GM23338 (cell line): ENCODE measurements at regions not wholly inside any gene's neighbourhood (a gene's known extent, or its start where the extent isn't known, plus 50 kb on each side); places are given as distances from the start of the nearest gene placed in this dataset.

ENCODE experiments used
- ATAC-seq: fragments of 200-7000 bp; cut with Tn5 transposase; 3 replicates; pipeline ENCODE4 v1.9.1; 2020
- DNase-seq: peaks from one replicate; pipeline ENCODE4 v3.0.0-alpha.2; 2015; ENCODE audit warnings: low spot score
- H2AFZ ChIP-seq: fragments of 200-600 bp; sonication (generic); 2 replicates; pipeline ENCODE4 v1.8.0; 2016; ENCODE audit warnings: antibody characterized with exemption, mild to moderate bottlenecking, moderate library complexity
- H3F3A ChIP-seq: fragments of 200-600 bp; sonication (generic); replicated peaks from 2 replicates; pipeline ENCODE4 v1.8.0; 2017; ENCODE audit warnings: antibody characterized with exemption, mixed run types, low read depth
- H3K27ac ChIP-seq: fragments of 200-600 bp; sonication (generic); 2 replicates; pipeline ENCODE4 v1.6.1; 2016; ENCODE audit warnings: low read depth
- H3K27me3 ChIP-seq: fragments of 200-600 bp; sonication (generic); 2 replicates; pipeline ENCODE4 v1.8.0; 2016; ENCODE audit warnings: mild to moderate bottlenecking, mixed run types, moderate library complexity; ENCODE audit not compliant: insufficient read depth
- H3K36me3 ChIP-seq: fragments of 200-600 bp; sonication (generic); 2 replicates; pipeline ENCODE4 v1.8.0; 2016; ENCODE audit warnings: mild to moderate bottlenecking; ENCODE audit not compliant: insufficient read depth
- H3K4me1 ChIP-seq: fragments of 200-600 bp; sonication (generic); 2 replicates; pipeline ENCODE4 v1.8.0; 2016; ENCODE audit warnings: mild to moderate bottlenecking, moderate library complexity; ENCODE audit not compliant: insufficient read depth
- H3K4me2 ChIP-seq: fragments of 200-600 bp; sonication (generic); 2 replicates; pipeline ENCODE4 v1.7.1; 2017; ENCODE audit warnings: mixed run types
- H3K4me3 ChIP-seq: fragments of 200-600 bp; sonication (generic); 2 replicates; pipeline ENCODE4 v1.6.1; 2016; ENCODE audit warnings: mixed run types
- H3K79me2 ChIP-seq: fragments of 200-600 bp; sonication (generic); replicated peaks from 2 replicates; pipeline ENCODE4 v1.8.0; 2017; ENCODE audit warnings: mild to moderate bottlenecking; ENCODE audit not compliant: insufficient read depth
- H3K9me2 ChIP-seq: fragments of 200-600 bp; sonication (generic); 2 replicates; pipeline ENCODE4 v1.8.0; 2017; ENCODE audit not compliant: insufficient read depth
- H4K20me1 ChIP-seq: fragments of 200-600 bp; sonication (generic); replicated peaks from 2 replicates; pipeline ENCODE4 v1.8.0; 2017; ENCODE audit warnings: mild to moderate bottlenecking; ENCODE audit not compliant: insufficient read depth
- H3K27ac Mint-ChIP-seq: 2 replicates; pipeline ENCODE4 v1.8.0; 2020; ENCODE audit warnings: inconsistent platforms, mild to moderate bottlenecking, moderate library complexity, mixed read lengths
- H3K27me3 Mint-ChIP-seq: 3 replicates; pipeline ENCODE4 v1.8.0; 2022; ENCODE audit warnings: low read depth, mild to moderate bottlenecking, moderate library complexity, mixed read lengths, inconsistent platforms; ENCODE audit not compliant: insufficient read depth, poor library complexity
- H3K36me3 Mint-ChIP-seq: 3 replicates; pipeline ENCODE4 v1.8.0; 2021; ENCODE audit warnings: low read depth, mild to moderate bottlenecking, inconsistent platforms, moderate library complexity, mixed read lengths
- H3K4me1 Mint-ChIP-seq: 3 replicates; pipeline ENCODE4 v1.8.0; 2020; ENCODE audit warnings: mild to moderate bottlenecking, inconsistent platforms, mixed read lengths
- H3K4me3 Mint-ChIP-seq: 3 replicates; pipeline ENCODE4 v1.8.0; 2021; ENCODE audit warnings: moderate library complexity, mild to moderate bottlenecking, inconsistent platforms, mixed read lengths
- H3K9me3 Mint-ChIP-seq: 3 replicates; pipeline ENCODE4 v1.8.0; 2020; ENCODE audit warnings: moderate library complexity, mild to moderate bottlenecking, inconsistent platforms, mixed read lengths
- CREB1 ChIP-seq: fragments of 250-450 bp; sonication (Bioruptor Pico); IDR thresholded peaks from 2 replicates; pipeline ENCODE4 v1.5.0; 2020; ENCODE audit warnings: low read depth, mild to moderate bottlenecking, moderate library complexity
- EZH2 ChIP-seq: fragments of 200-600 bp; sonication (generic); IDR thresholded peaks from one replicate; pipeline ENCODE4 v1.8.0; 2017; ENCODE audit warnings: antibody characterized with exemption, mild to moderate bottlenecking, low read depth; ENCODE audit not compliant: unreplicated experiment
- EZH2phosphoT487 ChIP-seq: fragments of 200-600 bp; sonication (generic); IDR thresholded peaks from one replicate; pipeline ENCODE4 v1.8.1; 2018; ENCODE audit warnings: antibody characterized with exemption; ENCODE audit not compliant: unreplicated experiment
- JUNB ChIP-seq: IDR thresholded peaks from one replicate; pipeline ENCODE4 v1.6.1; 2016; ENCODE audit warnings: antibody characterized with exemption; ENCODE audit not compliant: unreplicated experiment
- NANOG ChIP-seq: IDR thresholded peaks from 2 replicates; pipeline ENCODE4 v1.6.1; 2016; ENCODE audit warnings: antibody characterized with exemption, borderline replicate concordance
- POLR2AphosphoS5 ChIP-seq: IDR thresholded peaks from 2 replicates; pipeline ENCODE4 v1.6.1; 2016; ENCODE audit warnings: antibody characterized with exemption, low read depth
- ZNF114 ChIP-seq: fragments of 250-450 bp; sonication (Bioruptor Pico); IDR thresholded peaks from 2 replicates; pipeline ENCODE4 v1.5.0; 2020; ENCODE audit warnings: mild to moderate bottlenecking, moderate library complexity
- ZNF331 ChIP-seq: fragments of 250-450 bp; sonication (Bioruptor Pico); IDR thresholded peaks from 2 replicates; pipeline ENCODE4 v1.5.0; 2020; ENCODE audit warnings: low read depth, mild to moderate bottlenecking, moderate library complexity
- TF ChIP-seq, protein P1 (sequence below): fragments of 250-450 bp; sonication (Bioruptor Pico); IDR thresholded peaks from 2 replicates; pipeline ENCODE4 v1.5.0; 2020; ENCODE audit warnings: mild to moderate bottlenecking, moderate library complexity
- TF ChIP-seq, protein P2 (sequence below): IDR thresholded peaks from one replicate; pipeline ENCODE4 v1.6.1; 2018; ENCODE audit warnings: antibody characterized with exemption; ENCODE audit not compliant: unreplicated experiment
- TF ChIP-seq, protein P3 (sequence below): IDR thresholded peaks from 2 replicates; pipeline ENCODE4 v1.6.1; 2016; ENCODE audit warnings: antibody characterized with exemption
- TF ChIP-seq, protein P4 (sequence below), 2 experiments: fragments of 200-600 bp in 1 of 2; sonication (generic) in 1 of 2; conservative IDR thresholded peaks; 2 replicates each; pipeline versions ENCODE4 v1.5.1 to v1.6.1; 2016 to 2017; ENCODE audit warnings: antibody characterized with exemption in 2 of 2, low read depth in 2 of 2, mild to moderate bottlenecking in 2 of 2, moderate library complexity in 1 of 2

DNA sequence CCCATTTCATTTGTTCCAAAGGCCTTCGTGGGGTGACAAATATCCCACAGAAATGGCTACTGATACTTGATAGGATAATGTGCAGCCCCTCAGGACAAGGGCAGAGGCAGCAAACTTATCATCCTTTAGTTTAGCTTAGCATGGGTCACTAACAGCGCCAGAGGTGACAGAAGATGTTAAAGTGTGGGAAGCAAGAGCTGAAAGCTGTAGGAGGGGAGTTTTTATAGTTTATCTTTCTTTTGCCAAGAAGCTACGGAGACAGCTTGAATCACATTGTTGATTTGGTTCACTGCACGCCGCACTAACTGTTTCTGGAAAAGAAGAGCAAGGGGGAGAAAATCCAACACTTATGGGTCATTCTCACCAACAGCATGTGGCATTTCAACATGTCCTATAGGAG, 773.9 kb upstream of the MMS22L start (continued):
- TF ChIP-seq, protein P1, sequence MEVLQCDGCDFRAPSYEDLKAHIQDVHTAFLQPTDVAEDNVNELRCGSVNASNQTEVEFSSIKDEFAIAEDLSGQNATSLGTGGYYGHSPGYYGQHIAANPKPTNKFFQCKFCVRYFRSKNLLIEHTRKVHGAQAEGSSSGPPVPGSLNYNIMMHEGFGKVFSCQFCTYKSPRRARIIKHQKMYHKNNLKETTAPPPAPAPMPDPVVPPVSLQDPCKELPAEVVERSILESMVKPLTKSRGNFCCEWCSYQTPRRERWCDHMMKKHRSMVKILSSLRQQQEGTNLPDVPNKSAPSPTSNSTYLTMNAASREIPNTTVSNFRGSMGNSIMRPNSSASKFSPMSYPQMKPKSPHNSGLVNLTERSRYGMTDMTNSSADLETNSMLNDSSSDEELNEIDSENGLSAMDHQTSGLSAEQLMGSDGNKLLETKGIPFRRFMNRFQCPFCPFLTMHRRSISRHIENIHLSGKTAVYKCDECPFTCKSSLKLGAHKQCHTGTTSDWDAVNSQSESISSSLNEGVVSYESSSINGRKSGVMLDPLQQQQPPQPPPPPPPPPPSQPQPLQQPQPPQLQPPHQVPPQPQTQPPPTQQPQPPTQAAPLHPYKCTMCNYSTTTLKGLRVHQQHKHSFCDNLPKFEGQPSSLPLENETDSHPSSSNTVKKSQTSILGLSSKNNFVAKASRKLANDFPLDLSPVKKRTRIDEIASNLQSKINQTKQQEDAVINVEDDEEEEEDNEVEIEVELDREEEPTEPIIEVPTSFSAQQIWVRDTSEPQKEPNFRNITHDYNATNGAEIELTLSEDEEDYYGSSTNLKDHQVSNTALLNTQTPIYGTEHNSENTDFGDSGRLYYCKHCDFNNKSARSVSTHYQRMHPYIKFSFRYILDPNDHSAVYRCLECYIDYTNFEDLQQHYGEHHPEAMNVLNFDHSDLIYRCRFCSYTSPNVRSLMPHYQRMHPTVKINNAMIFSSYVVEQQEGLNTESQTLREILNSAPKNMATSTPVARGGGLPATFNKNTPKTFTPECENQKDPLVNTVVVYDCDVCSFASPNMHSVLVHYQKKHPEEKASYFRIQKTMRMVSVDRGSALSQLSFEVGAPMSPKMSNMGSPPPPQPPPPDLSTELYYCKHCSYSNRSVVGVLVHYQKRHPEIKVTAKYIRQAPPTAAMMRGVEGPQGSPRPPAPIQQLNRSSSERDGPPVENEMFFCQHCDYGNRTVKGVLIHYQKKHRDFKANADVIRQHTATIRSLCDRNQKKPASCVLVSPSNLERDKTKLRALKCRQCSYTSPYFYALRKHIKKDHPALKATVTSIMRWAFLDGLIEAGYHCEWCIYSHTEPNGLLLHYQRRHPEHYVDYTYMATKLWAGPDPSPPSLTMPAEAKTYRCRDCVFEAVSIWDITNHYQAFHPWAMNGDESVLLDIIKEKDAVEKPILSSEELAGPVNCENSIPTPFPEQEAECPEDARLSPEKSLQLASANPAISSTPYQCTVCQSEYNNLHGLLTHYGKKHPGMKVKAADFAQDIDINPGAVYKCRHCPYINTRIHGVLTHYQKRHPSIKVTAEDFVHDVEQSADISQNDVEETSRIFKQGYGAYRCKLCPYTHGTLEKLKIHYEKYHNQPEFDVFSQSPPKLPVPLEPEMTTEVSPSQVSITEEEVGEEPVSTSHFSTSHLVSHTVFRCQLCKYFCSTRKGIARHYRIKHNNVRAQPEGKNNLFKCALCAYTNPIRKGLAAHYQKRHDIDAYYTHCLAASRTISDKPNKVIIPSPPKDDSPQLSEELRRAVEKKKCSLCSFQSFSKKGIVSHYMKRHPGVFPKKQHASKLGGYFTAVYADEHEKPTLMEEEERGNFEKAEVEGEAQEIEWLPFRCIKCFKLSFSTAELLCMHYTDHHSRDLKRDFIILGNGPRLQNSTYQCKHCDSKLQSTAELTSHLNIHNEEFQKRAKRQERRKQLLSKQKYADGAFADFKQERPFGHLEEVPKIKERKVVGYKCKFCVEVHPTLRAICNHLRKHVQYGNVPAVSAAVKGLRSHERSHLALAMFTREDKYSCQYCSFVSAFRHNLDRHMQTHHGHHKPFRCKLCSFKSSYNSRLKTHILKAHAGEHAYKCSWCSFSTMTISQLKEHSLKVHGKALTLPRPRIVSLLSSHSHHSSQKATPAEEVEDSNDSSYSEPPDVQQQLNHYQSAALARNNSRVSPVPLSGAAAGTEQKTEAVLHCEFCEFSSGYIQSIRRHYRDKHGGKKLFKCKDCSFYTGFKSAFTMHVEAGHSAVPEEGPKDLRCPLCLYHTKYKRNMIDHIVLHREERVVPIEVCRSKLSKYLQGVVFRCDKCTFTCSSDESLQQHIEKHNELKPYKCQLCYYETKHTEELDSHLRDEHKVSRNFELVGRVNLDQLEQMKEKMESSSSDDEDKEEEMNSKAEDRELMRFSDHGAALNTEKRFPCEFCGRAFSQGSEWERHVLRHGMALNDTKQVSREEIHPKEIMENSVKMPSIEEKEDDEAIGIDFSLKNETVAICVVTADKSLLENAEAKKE (CRISPR knock-in tag) = no peak

DNA sequence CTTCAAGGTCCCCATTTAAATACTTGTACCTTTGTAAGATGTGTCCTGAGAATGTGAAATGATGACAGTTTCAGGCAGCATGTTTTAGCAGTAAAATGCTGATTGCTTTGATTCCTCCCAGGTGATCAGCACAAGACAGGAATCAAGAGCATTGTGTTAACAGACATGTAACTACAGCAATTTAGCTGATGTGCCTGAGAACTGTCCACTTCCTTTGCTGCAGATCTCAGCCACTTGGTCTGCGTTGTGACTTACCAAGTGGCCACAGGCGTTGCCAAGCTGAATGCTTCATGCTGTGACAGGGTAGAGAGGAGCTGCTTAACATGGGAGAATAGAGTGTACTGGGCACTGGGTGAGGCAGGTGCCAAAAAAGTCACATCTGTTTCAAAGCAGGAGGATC, 767.0 kb upstream of the POU3F2 start:
- Histone ChIP-seq H3K27ac (no peak overlapping the region), H3K4me1 (no peaks in the 10 kb centered on the region), H3K36me3 (no peaks in the 10 kb centered on the region), H4K20me1 (no peaks in the 10 kb centered on the region), H3K9me2 (no peaks in the 10 kb centered on the region), H3K79me2 (no peaks in the 10 kb centered on the region), H3K27me3 (no peaks in the 10 kb centered on the region), H3F3A (no peaks in the 10 kb centered on the region), H3K4me2 (no peak overlapping the region), H3K4me3 (no peak overlapping the region), H2AFZ (no peak overlapping the region)
- no peaks in the 10 kb centered on the region for H3K27me3 Mint-ChIP-seq
- ATAC-seq (no peak; the same call in 2 of the 3 replicates), DNase-seq (no peak)
- H3K4me3 Mint-ChIP-seq = no peak overlapping the region
- no peaks in the 10 kb centered on the region for H3K9me3 Mint-ChIP-seq
- 0 out of 3 replicates have a peak, but pooled peaks cover 4% of the 10 kb centered on the region for H3K4me1 Mint-ChIP-seq
- H3K27ac Mint-ChIP-seq = no peak overlapping the region
- H3K36me3 Mint-ChIP-seq = no peaks in the 10 kb centered on the region
- TF ChIP-seq, protein P2, sequence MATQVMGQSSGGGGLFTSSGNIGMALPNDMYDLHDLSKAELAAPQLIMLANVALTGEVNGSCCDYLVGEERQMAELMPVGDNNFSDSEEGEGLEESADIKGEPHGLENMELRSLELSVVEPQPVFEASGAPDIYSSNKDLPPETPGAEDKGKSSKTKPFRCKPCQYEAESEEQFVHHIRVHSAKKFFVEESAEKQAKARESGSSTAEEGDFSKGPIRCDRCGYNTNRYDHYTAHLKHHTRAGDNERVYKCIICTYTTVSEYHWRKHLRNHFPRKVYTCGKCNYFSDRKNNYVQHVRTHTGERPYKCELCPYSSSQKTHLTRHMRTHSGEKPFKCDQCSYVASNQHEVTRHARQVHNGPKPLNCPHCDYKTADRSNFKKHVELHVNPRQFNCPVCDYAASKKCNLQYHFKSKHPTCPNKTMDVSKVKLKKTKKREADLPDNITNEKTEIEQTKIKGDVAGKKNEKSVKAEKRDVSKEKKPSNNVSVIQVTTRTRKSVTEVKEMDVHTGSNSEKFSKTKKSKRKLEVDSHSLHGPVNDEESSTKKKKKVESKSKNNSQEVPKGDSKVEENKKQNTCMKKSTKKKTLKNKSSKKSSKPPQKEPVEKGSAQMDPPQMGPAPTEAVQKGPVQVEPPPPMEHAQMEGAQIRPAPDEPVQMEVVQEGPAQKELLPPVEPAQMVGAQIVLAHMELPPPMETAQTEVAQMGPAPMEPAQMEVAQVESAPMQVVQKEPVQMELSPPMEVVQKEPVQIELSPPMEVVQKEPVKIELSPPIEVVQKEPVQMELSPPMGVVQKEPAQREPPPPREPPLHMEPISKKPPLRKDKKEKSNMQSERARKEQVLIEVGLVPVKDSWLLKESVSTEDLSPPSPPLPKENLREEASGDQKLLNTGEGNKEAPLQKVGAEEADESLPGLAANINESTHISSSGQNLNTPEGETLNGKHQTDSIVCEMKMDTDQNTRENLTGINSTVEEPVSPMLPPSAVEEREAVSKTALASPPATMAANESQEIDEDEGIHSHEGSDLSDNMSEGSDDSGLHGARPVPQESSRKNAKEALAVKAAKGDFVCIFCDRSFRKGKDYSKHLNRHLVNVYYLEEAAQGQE = no peak
- TF ChIP-seq ZNF114 (CRISPR knock-in tag) (no peak), POLR2AphosphoS5 (no peak), ZNF331 (CRISPR knock-in tag) (no peak), EZH2phosphoT487 (no peak), EZH2 (no peak), CREB1 (CRISPR knock-in tag) (no peak), JUNB (no peak), NANOG (no peak)
- TF ChIP-seq, protein P3, sequence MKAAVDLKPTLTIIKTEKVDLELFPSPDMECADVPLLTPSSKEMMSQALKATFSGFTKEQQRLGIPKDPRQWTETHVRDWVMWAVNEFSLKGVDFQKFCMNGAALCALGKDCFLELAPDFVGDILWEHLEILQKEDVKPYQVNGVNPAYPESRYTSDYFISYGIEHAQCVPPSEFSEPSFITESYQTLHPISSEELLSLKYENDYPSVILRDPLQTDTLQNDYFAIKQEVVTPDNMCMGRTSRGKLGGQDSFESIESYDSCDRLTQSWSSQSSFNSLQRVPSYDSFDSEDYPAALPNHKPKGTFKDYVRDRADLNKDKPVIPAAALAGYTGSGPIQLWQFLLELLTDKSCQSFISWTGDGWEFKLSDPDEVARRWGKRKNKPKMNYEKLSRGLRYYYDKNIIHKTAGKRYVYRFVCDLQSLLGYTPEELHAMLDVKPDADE = no peak
- TF ChIP-seq, protein P4, sequence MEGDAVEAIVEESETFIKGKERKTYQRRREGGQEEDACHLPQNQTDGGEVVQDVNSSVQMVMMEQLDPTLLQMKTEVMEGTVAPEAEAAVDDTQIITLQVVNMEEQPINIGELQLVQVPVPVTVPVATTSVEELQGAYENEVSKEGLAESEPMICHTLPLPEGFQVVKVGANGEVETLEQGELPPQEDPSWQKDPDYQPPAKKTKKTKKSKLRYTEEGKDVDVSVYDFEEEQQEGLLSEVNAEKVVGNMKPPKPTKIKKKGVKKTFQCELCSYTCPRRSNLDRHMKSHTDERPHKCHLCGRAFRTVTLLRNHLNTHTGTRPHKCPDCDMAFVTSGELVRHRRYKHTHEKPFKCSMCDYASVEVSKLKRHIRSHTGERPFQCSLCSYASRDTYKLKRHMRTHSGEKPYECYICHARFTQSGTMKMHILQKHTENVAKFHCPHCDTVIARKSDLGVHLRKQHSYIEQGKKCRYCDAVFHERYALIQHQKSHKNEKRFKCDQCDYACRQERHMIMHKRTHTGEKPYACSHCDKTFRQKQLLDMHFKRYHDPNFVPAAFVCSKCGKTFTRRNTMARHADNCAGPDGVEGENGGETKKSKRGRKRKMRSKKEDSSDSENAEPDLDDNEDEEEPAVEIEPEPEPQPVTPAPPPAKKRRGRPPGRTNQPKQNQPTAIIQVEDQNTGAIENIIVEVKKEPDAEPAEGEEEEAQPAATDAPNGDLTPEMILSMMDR (conservative IDR thresholded peaks at IDR 0.05; ENCODE audit: low read depth in 2 of 2) = no peak
